ENCODE measurements at regions not wholly inside any gene's neighbourhood (a gene's known extent, or its start where the extent isn't known, plus 50 kb on each side); places are given as distances from the start of the nearest gene placed in this dataset.

DNA sequence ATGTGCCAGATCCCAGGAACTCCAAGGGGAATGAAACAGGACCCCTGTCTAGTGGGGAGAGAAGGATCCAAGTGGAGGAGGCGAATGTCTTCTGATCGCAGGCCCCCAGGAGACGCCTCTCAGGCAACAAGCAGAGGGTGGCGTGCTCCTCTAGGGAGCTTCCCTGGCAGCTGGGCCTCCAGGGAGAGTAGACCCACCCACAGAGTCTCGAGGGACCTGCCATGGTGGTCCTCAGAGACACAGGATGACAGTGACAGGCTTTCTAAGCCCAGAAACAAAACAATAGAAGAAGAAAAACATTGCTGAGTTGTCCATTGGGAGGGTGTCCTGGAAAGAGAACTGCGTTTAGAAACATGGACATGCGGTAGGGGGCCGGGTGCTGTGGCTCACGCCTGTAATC is 140.6 kb upstream of the MAP1LC3B2 start:
- TF ChIP-seq FOXP2 (optimal IDR thresholded peaks at IDR 0.05; ENCODE audit: borderline replicate concordance, extremely low read depth, extremely low read length, insufficient read depth): no peak
- TF ChIP-seq TAF1 (IDR thresholded peaks at IDR 0.05; ENCODE audit: borderline replicate concordance, insufficient read depth, low read length): no peak
- TF ChIP-seq, protein P1, sequence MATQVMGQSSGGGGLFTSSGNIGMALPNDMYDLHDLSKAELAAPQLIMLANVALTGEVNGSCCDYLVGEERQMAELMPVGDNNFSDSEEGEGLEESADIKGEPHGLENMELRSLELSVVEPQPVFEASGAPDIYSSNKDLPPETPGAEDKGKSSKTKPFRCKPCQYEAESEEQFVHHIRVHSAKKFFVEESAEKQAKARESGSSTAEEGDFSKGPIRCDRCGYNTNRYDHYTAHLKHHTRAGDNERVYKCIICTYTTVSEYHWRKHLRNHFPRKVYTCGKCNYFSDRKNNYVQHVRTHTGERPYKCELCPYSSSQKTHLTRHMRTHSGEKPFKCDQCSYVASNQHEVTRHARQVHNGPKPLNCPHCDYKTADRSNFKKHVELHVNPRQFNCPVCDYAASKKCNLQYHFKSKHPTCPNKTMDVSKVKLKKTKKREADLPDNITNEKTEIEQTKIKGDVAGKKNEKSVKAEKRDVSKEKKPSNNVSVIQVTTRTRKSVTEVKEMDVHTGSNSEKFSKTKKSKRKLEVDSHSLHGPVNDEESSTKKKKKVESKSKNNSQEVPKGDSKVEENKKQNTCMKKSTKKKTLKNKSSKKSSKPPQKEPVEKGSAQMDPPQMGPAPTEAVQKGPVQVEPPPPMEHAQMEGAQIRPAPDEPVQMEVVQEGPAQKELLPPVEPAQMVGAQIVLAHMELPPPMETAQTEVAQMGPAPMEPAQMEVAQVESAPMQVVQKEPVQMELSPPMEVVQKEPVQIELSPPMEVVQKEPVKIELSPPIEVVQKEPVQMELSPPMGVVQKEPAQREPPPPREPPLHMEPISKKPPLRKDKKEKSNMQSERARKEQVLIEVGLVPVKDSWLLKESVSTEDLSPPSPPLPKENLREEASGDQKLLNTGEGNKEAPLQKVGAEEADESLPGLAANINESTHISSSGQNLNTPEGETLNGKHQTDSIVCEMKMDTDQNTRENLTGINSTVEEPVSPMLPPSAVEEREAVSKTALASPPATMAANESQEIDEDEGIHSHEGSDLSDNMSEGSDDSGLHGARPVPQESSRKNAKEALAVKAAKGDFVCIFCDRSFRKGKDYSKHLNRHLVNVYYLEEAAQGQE (IDR thresholded peaks at IDR 0.05; ENCODE audit: insufficient read depth in 1 of 2, low read depth in 2 of 2, low read length in 2 of 2): no peak
- no peak for TF ChIP-seq POLR2AphosphoS5 (IDR thresholded peaks at IDR 0.05; ENCODE audit: low read depth, low read length)
- no peak for TF ChIP-seq SIN3A (IDR thresholded peaks at IDR 0.05; ENCODE audit: borderline replicate concordance, insufficient read depth, low read length)

DNA sequence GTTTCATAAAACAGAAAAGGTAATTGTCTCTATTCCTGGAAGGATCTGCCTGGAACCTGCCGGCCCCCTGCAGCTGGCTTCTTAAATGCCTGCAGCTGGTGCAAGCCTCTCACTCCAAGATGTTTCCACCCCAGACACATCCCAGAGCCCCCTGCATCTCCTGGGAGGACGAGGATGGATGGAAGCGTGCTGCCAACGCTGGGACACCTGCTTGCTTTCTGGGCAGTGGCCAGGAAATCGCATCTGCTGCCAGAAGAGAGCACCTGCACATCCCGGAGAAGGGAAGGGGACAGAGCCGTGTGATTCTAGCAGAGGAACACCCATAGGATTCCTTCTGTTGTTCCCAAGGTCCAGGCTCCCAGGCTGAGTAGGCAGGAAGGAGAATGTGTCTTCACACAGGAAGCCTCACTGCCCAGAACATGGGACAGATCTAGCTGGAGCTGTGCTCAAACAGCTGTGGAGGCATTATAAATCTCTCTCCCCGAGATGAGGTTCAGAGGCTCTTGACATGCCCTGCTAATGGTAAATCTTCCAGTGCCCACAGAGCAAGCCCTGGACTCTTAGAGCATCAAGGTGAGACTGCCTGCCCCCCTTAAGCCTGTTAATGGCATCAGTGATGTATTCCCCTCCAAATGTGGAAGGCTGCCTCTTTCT is 138.8 kb upstream of the MAP1LC3B2 start:
- TF ChIP-seq TAF1 (IDR thresholded peaks at IDR 0.05; ENCODE audit: borderline replicate concordance, insufficient read depth, low read length): no peak
- no peak for TF ChIP-seq FOXP2 (optimal IDR thresholded peaks at IDR 0.05; ENCODE audit: borderline replicate concordance, extremely low read depth, extremely low read length, insufficient read depth)
- TF ChIP-seq POLR2AphosphoS5 (IDR thresholded peaks at IDR 0.05; ENCODE audit: low read depth, low read length): no peak
- TF ChIP-seq, protein P1 (IDR thresholded peaks at IDR 0.05; ENCODE audit: insufficient read depth in 1 of 2, low read depth in 2 of 2, low read length in 2 of 2): no peak
- no peak for TF ChIP-seq SIN3A (IDR thresholded peaks at IDR 0.05; ENCODE audit: borderline replicate concordance, insufficient read depth, low read length)

DNA sequence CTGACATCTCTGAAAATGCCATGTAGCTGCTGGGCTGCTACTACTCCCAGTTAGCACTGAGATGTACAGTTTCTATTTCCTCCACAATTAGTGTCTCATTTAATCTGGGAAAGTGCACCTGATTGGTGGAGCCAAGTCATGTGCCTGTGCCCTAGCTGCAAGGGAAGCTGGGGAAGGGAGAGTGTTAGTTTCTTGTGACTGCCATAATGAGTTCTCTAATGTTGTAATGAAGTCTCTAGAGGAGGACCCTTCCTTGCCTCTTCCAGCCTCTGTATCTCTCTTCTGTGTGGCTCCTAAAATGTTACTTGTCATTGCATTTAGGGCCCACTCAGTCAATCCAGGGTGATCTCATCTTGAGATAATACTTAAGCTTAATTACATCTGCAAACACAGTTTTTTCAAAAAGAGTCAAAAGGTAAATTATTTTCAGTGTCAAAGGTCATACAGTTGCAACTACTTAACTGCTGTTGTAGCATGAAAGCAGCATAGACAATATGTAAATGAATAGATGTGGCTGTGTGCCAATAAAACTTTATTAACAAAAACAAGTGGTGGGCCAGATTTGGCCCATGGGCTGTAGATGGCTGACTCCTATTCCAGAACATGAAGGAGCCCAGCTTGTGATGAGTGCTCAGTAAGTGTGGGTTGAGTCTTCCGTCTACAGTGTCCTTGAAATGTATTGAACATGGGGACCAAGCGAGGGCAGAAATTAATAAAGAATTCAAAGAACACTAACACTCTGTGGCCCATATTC is 137.2 kb upstream of the MAP1LC3B2 start:
- TF ChIP-seq SIN3A (IDR thresholded peaks at IDR 0.05; ENCODE audit: borderline replicate concordance, insufficient read depth, low read length) (no peak), POLR2AphosphoS5 (IDR thresholded peaks at IDR 0.05; ENCODE audit: low read depth, low read length) (no peak), TAF1 (IDR thresholded peaks at IDR 0.05; ENCODE audit: borderline replicate concordance, insufficient read depth, low read length) (no peak), FOXP2 (optimal IDR thresholded peaks at IDR 0.05; ENCODE audit: borderline replicate concordance, extremely low read depth, extremely low read length, insufficient read depth) (no peak)
- TF ChIP-seq, protein P1 (IDR thresholded peaks at IDR 0.05; ENCODE audit: insufficient read depth in 1 of 2, low read depth in 2 of 2, low read length in 2 of 2): no peak

DNA sequence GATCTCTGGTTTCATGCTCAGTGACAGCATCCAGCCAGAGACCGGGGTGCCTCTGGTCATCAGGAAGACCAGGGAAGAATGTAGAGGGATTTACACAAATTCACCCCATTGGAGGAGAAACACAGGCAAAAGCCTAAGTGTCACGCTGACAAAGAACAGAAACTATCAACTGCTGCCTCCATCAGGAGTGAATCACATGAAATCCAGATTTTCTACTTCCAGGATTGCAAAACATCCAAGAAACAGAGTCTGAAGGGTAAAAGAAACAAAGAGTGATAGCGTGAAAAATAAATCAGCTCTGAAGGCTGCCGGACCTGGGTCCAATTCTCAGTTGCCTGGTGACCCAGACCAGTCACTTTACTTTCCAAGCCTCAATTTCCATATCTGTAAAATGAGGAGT is 136.1 kb upstream of the MAP1LC3B2 start:
- no peak for TF ChIP-seq TAF1 (IDR thresholded peaks at IDR 0.05; ENCODE audit: borderline replicate concordance, insufficient read depth, low read length)
- TF ChIP-seq POLR2AphosphoS5 (IDR thresholded peaks at IDR 0.05; ENCODE audit: low read depth, low read length): no peak
- TF ChIP-seq, protein P1 (IDR thresholded peaks at IDR 0.05; ENCODE audit: insufficient read depth in 1 of 2, low read depth in 2 of 2, low read length in 2 of 2): no peak
- TF ChIP-seq SIN3A (IDR thresholded peaks at IDR 0.05; ENCODE audit: borderline replicate concordance, insufficient read depth, low read length): no peak
- no peak for TF ChIP-seq FOXP2 (optimal IDR thresholded peaks at IDR 0.05; ENCODE audit: borderline replicate concordance, extremely low read depth, extremely low read length, insufficient read depth)

Data from PFSK-1 (cell line).